Mesenchymal stem cell (in vitro differentiated cells and primary cell): ENCODE measurements at regions not wholly inside any gene's neighbourhood (a gene's known extent, or its start where the extent isn't known, plus 50 kb on each side); places are given as distances from the start of the nearest gene placed in this dataset.
A peak's percentile ranks its signal among the peaks of the same experiment; 100 is the strongest.

Experiments used
- DNase-seq: peaks from one replicate; pipeline ENCODE4 v3.0.0-alpha.2; 2013
- H2AFZ ChIP-seq: one replicate; pipeline ENCODE4 v1.6.1; 2013; ENCODE audit warnings: low read depth, mild to moderate bottlenecking, control low read depth, inconsistent platforms, low read length, moderate library complexity
- H2AK5ac ChIP-seq: 2 replicates; pipeline ENCODE4 v1.6.1; 2013; ENCODE audit warnings: low read length, moderate library complexity, mild to moderate bottlenecking, inconsistent platforms; ENCODE audit not compliant: severe bottlenecking
- H2BK120ac ChIP-seq: one replicate; pipeline ENCODE4 v1.6.1; 2013; ENCODE audit warnings: low read depth, mild to moderate bottlenecking, inconsistent platforms, low read length, moderate library complexity
- H2BK12ac ChIP-seq, 2 experiments: one replicate each; pipeline ENCODE4 v1.6.1; 2013; ENCODE audit warnings: inconsistent platforms in 2 of 2, low read length in 2 of 2, mild to moderate bottlenecking in 2 of 2, moderate library complexity in 2 of 2, control low read depth in 1 of 2
- H2BK15ac ChIP-seq: one replicate; pipeline ENCODE4 v1.6.1; 2013; ENCODE audit warnings: mild to moderate bottlenecking, low read depth, inconsistent platforms; ENCODE audit not compliant: poor library complexity, severe bottlenecking
- H2BK5ac ChIP-seq: 2 replicates; pipeline ENCODE4 v1.6.1; 2013; ENCODE audit warnings: low read depth, mild to moderate bottlenecking, low read length, control low read depth, inconsistent platforms; ENCODE audit not compliant: poor library complexity, severe bottlenecking
- H3K14ac ChIP-seq, 2 experiments: one replicate each; pipeline ENCODE4 v1.6.1; 2013; ENCODE audit warnings: inconsistent platforms in 2 of 2, low read length in 2 of 2, control low read depth in 1 of 2, mild to moderate bottlenecking in 1 of 2, moderate library complexity in 1 of 2
- H3K18ac ChIP-seq, 2 experiments: one replicate each; pipeline ENCODE4 v1.6.1; 2013; ENCODE audit warnings: inconsistent platforms in 2 of 2, low read length in 2 of 2, control low read depth in 1 of 2, low read depth in 1 of 2, mild to moderate bottlenecking in 1 of 2
- H3K23ac ChIP-seq, 2 experiments: one replicate each; pipeline ENCODE4 v1.6.1; 2013; ENCODE audit warnings: inconsistent platforms in 2 of 2, low read length in 2 of 2, mild to moderate bottlenecking in 2 of 2, moderate library complexity in 2 of 2, control low read depth in 1 of 2
- H3K27ac ChIP-seq: 2 replicates; pipeline ENCODE4 v1.5.1; 2013; ENCODE audit warnings: mild to moderate bottlenecking, moderate library complexity, low read length, control low read depth, inconsistent platforms; ENCODE audit not compliant: poor library complexity, severe bottlenecking
- H3K27me3 ChIP-seq, 2 experiments: 2 replicates each; pipeline versions ENCODE4 v1.6.1 to v1.7.0; 2013; ENCODE audit warnings: low read length in 2 of 2, mild to moderate bottlenecking in 2 of 2, moderate library complexity in 2 of 2, control low read depth in 1 of 2, inconsistent platforms in 1 of 2; ENCODE audit not compliant: control insufficient read depth in 1 of 2, insufficient read depth in 1 of 2
- H3K36me3 ChIP-seq, 2 experiments: 2 replicates each; pipeline versions ENCODE4 v1.6.1 to v1.7.0; 2013; ENCODE audit warnings: low read length in 2 of 2, control low read depth in 1 of 2, inconsistent platforms in 1 of 2, low read depth in 1 of 2, mild to moderate bottlenecking in 1 of 2; ENCODE audit not compliant: insufficient read depth in 2 of 2, control insufficient read depth in 1 of 2
- H3K4ac ChIP-seq, 2 experiments: one replicate each; pipeline ENCODE4 v1.6.1; 2013; ENCODE audit warnings: inconsistent platforms in 2 of 2, low read length in 2 of 2, mild to moderate bottlenecking in 2 of 2, moderate library complexity in 2 of 2, control low read depth in 1 of 2, low read depth in 1 of 2
- H3K4me1 ChIP-seq: 2 replicates; pipeline ENCODE4 v1.6.1; 2013; ENCODE audit warnings: low read depth, low read length, control low read depth; ENCODE audit not compliant: control insufficient read depth, insufficient read depth
- H3K4me2 ChIP-seq: 2 replicates; pipeline ENCODE4 v1.6.1; 2013; ENCODE audit warnings: low read length, mild to moderate bottlenecking, inconsistent platforms; ENCODE audit not compliant: poor library complexity, severe bottlenecking
- H3K4me3 ChIP-seq, 2 experiments: 2 replicates each; pipeline versions ENCODE4 v1.5.1 to v1.7.0; 2013; ENCODE audit warnings: low read length in 2 of 2, mild to moderate bottlenecking in 2 of 2, control low read depth in 1 of 2, low read depth in 1 of 2; ENCODE audit not compliant: insufficient read depth in 1 of 2
- H3K79me1 ChIP-seq: replicated peaks from 2 replicates; pipeline ENCODE4 v1.6.1; 2013; ENCODE audit warnings: mild to moderate bottlenecking, control low read depth, low read length, inconsistent platforms; ENCODE audit not compliant: poor library complexity, severe bottlenecking
- H3K9ac ChIP-seq: 2 replicates; pipeline ENCODE4 v1.7.0; 2013; ENCODE audit warnings: mild to moderate bottlenecking, low read length, moderate library complexity
- H3K9me3 ChIP-seq: 2 replicates; pipeline ENCODE4 v1.7.0; 2013; ENCODE audit warnings: mild to moderate bottlenecking, low read length; ENCODE audit not compliant: control insufficient read depth
- H4K8ac ChIP-seq: one replicate; pipeline ENCODE4 v1.6.1; 2013; ENCODE audit warnings: inconsistent platforms, mild to moderate bottlenecking, low read length, moderate library complexity
- H4K91ac ChIP-seq: one replicate; pipeline ENCODE4 v1.6.1; 2013; ENCODE audit warnings: mild to moderate bottlenecking, low read length, inconsistent platforms
- WGBS: methylation state at CpG from one replicate; pipeline ENCODE4 v1.1.7; 2013; ENCODE audit warnings: mixed read lengths; 5-methylcytosine and 5-hydroxymethylcytosine counted together

- H3K23ac ChIP-seq, result no peak overlapping the region
- no peaks in the 10 kb centered on the region for H3K9me3 ChIP-seq
- H2AK5ac ChIP-seq, result no peak overlapping the region
- no peak overlapping the region for H3K18ac ChIP-seq
- H3K9ac ChIP-seq, result no peak overlapping the region
- H3K4me1 ChIP-seq, result no peaks in the 10 kb centered on the region
- H2BK12ac ChIP-seq, result no peak overlapping the region
- H3K4ac ChIP-seq, result no peak overlapping the region
- no peak overlapping the region for H3K4me2 ChIP-seq
- WGBS, result 99% methylated on average over 5 of the region's 5 CpGs
- no peaks in the 10 kb centered on the region for H3K27me3 ChIP-seq
- no peak overlapping the region for H2BK15ac ChIP-seq
- no peak overlapping the region for H3K27ac ChIP-seq
- no peaks in the 10 kb centered on the region for H3K79me1 ChIP-seq
- no peak overlapping the region for H3K14ac ChIP-seq
- H4K8ac ChIP-seq, result no peak overlapping the region
- H2AFZ ChIP-seq, result no peak overlapping the region
- no peak overlapping the region for H3K4me3 ChIP-seq
- no peak overlapping the region for H2BK120ac ChIP-seq
- no peak overlapping the region for H4K91ac ChIP-seq
- DNase-seq, result no peak
- H2BK5ac ChIP-seq, result no peak overlapping the region
- no peaks in the 10 kb centered on the region for H3K36me3 ChIP-seq
These were observed 160.0 kb upstream of the PRICKLE2 start for GRCh38 chr3:64385277-64385676.

- Histone ChIP-seq H3K18ac (no peak overlapping the region), H2BK5ac (no peak overlapping the region), H3K9ac (no peak overlapping the region), H3K4me2 (no peak overlapping the region), H2BK120ac (no peak overlapping the region), H2BK12ac (no peak overlapping the region), H3K14ac (no peak overlapping the region), H3K23ac (no peak overlapping the region), H3K27ac (no peak overlapping the region), H2AFZ (no peak overlapping the region), H4K8ac (no peak overlapping the region), H3K4me3 (no peak overlapping the region), H3K79me1 (no peaks in the 10 kb centered on the region), H4K91ac (no peak overlapping the region), H3K4ac (no peak overlapping the region), H3K4me1 (no peaks in the 10 kb centered on the region), H3K27me3 (no peaks in the 10 kb centered on the region), H2AK5ac (no peak overlapping the region), H3K9me3 (no peaks in the 10 kb centered on the region), H3K36me3 (no peaks in the 10 kb centered on the region), H2BK15ac (no peak overlapping the region)
- WGBS, result 94% methylated on average over 2 of the region's 3 CpGs
- DNase-seq, result no peak
These were observed 159.3 kb upstream of the PRICKLE2 start for GRCh38 chr3:64384561-64384960.

GRCh38 chr3:64382153-64382552 is 156.9 kb upstream of the PRICKLE2 start:
- WGBS, result 0% methylated on average over 1 of the region's 2 CpGs
- H2BK12ac ChIP-seq, result no peak overlapping the region
- H2BK120ac ChIP-seq, result no peak overlapping the region
- no peak overlapping the region for H3K14ac ChIP-seq
- H3K36me3 ChIP-seq, result no peaks in the 10 kb centered on the region
- no peak overlapping the region for H3K9ac ChIP-seq
- H3K79me1 ChIP-seq, result no peaks in the 10 kb centered on the region
- H3K18ac ChIP-seq, result no peak overlapping the region
- H2AFZ ChIP-seq, result no peak overlapping the region
- H2BK5ac ChIP-seq, result no peak overlapping the region
- no peaks in the 10 kb centered on the region for H3K4me1 ChIP-seq
- no peak overlapping the region for H2AK5ac ChIP-seq
- no peak overlapping the region for H3K27ac ChIP-seq
- H3K27me3 ChIP-seq, result no peaks in the 10 kb centered on the region
- H4K91ac ChIP-seq, result no peak overlapping the region
- DNase-seq, result peak; percentile 56
- H3K9me3 ChIP-seq, result no peaks in the 10 kb centered on the region
- no peak overlapping the region for H3K4me2 ChIP-seq
- no peak overlapping the region for H2BK15ac ChIP-seq
- H3K4me3 ChIP-seq, result no peak overlapping the region
- H4K8ac ChIP-seq, result no peak overlapping the region
- no peak overlapping the region for H3K23ac ChIP-seq
- no peak overlapping the region for H3K4ac ChIP-seq

GRCh38 chr3:64381367-64381766 is 156.1 kb upstream of the PRICKLE2 start:
- peak; percentile 12 for DNase-seq
- Histone ChIP-seq H3K23ac (no peak overlapping the region), H3K9me3 (peaks cover 3% of the 10 kb centered on the region), H3K4me1 (no peaks in the 10 kb centered on the region), H3K14ac (no peak overlapping the region), H2BK5ac (no peak overlapping the region), H3K27ac (no peak overlapping the region), H2BK15ac (no peak overlapping the region), H3K4ac (no peak overlapping the region), H3K4me3 (no peak overlapping the region), H4K91ac (no peak overlapping the region), H2AK5ac (no peak overlapping the region), H3K79me1 (no peaks in the 10 kb centered on the region), H2BK12ac (no peak overlapping the region), H4K8ac (no peak overlapping the region), H3K36me3 (no peaks in the 10 kb centered on the region), H3K27me3 (no peaks in the 10 kb centered on the region), H2AFZ (no peak overlapping the region), H2BK120ac (no peak overlapping the region), H3K18ac (no peak overlapping the region), H3K9ac (no peak overlapping the region), H3K4me2 (no peak overlapping the region)
- WGBS, result 81% methylated on average over 4 of the region's 4 CpGs
